ENCODE measurements at regions not wholly inside any gene's neighbourhood (a gene's known extent, or its start where the extent isn't known, plus 50 kb on each side); places are given as distances from the start of the nearest gene placed in this dataset.

DNA sequence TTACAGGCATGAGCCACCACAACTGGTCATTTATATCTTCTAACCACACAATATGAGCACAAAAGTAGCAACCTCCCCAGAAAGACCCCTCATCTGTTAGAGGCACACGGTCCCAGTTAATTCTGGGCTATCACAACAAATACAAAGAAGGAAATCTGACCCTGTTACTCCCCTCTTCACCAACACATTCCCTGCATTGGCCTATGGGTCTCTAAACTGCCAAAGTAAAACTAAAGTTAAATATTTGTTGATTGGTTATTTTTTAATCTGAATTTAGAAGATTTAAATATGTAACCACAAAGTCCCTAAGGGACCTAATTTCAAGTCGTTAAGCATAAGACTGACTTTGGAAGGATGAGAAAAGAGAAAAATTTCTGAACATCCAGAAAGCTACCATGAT is 496.7 kb upstream of the NMUR2 start:
- Mint-ChIP-seq H3K27ac (no peak overlapping the region), H3K27me3 (ENCODE audit: insufficient read depth) (no peaks in the 10 kb centered on the region), H3K4me3 (no peak overlapping the region), H3K36me3 (ENCODE audit: low read depth) (no peaks in the 10 kb centered on the region), H3K9me3 (no peaks in the 10 kb centered on the region), H3K4me1 (no peaks in the 10 kb centered on the region)
- no peak for DNase-seq
- Histone ChIP-seq H3K36me3 (ENCODE audit: control insufficient read depth, insufficient read depth, low read length) (no peaks in the 10 kb centered on the region), H3K27ac (ENCODE audit: low read depth, low read length) (no peak overlapping the region), H3K9me3 (ENCODE audit: control insufficient read depth, low read length) (no peaks in the 10 kb centered on the region), H3K4me1 (ENCODE audit: control insufficient read depth, insufficient read depth, low read length) (peaks cover 2% of the 10 kb centered on the region), H3K9ac (ENCODE audit: extremely low read depth, low read length, poor library complexity, severe bottlenecking) (no peak overlapping the region), H3K27me3 (ENCODE audit: control insufficient read depth, insufficient read depth, low read length, poor library complexity, severe bottlenecking) (no peaks in the 10 kb centered on the region), H3K4me3 (ENCODE audit: low read length) (no peak overlapping the region)
- no peak for TF ChIP-seq CTCF (conservative IDR thresholded peaks at IDR 0.05)
- WGBS, 2 experiments (ENCODE audit: insufficient coverage in 1 of 2, insufficient read length in 1 of 2) = 88% methylated on average over 2 of the region's 2 CpGs; no CpG with 5 or more reads in 1 of the 2 experiments

DNA sequence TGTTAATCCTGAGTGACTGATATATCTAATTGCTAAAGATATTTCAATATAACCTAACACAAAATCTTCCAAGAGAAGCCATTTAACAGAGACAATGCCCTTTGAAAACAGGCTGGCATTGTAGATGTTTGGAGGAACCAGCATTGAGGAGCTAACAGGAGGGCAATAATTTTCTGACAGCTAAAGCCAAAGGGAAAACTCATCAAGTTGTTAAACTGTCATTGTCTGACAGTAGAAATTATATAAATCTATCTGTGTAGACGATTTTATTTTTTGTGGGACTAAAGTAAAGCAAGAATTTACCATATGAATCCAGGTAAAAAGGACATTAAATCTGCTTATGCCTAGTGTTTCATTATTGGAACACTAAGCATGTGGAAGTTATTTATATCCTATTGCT is 500.2 kb upstream of the NMUR2 start:
- Mint-ChIP-seq H3K9me3 (no peaks in the 10 kb centered on the region), H3K36me3 (ENCODE audit: low read depth) (no peaks in the 10 kb centered on the region), H3K4me1 (no peaks in the 10 kb centered on the region), H3K27me3 (ENCODE audit: insufficient read depth) (no peaks in the 10 kb centered on the region), H3K27ac (no peak overlapping the region), H3K4me3 (no peak overlapping the region)
- no peak for DNase-seq
- Histone ChIP-seq H3K27me3 (ENCODE audit: control insufficient read depth, insufficient read depth, low read length, poor library complexity, severe bottlenecking) (no peaks in the 10 kb centered on the region), H3K27ac (ENCODE audit: low read depth, low read length) (no peak overlapping the region), H3K4me3 (ENCODE audit: low read length) (no peak overlapping the region), H3K36me3 (ENCODE audit: control insufficient read depth, insufficient read depth, low read length) (no peaks in the 10 kb centered on the region), H3K9ac (ENCODE audit: extremely low read depth, low read length, poor library complexity, severe bottlenecking) (no peak overlapping the region), H3K9me3 (ENCODE audit: control insufficient read depth, low read length) (no peaks in the 10 kb centered on the region), H3K4me1 (ENCODE audit: control insufficient read depth, insufficient read depth, low read length) (no peaks in the 10 kb centered on the region)
- TF ChIP-seq CTCF (conservative IDR thresholded peaks at IDR 0.05) = no peak
- WGBS, 2 experiments (ENCODE audit: insufficient coverage in 1 of 2, insufficient read length in 1 of 2) = 80 to 91% methylated on average over 1 of the region's 1 CpG

- TF ChIP-seq CTCF (conservative IDR thresholded peaks at IDR 0.05) = no peak
- H3K27me3 ChIP-seq (ENCODE audit: control insufficient read depth, insufficient read depth, low read length, poor library complexity, severe bottlenecking) = no peaks in the 10 kb centered on the region
- peaks cover 7% of the 10 kb centered on the region for H3K9me3 ChIP-seq (ENCODE audit: control insufficient read depth, low read length)
- no peaks in the 10 kb centered on the region for H3K27me3 Mint-ChIP-seq (ENCODE audit: insufficient read depth)
- H3K36me3 ChIP-seq (ENCODE audit: control insufficient read depth, insufficient read depth, low read length) = no peaks in the 10 kb centered on the region
- no peaks in the 10 kb centered on the region for H3K36me3 Mint-ChIP-seq (ENCODE audit: low read depth)
- no peaks in the 10 kb centered on the region for H3K4me1 Mint-ChIP-seq
- H3K4me3 Mint-ChIP-seq = no peak overlapping the region
- H3K27ac ChIP-seq (ENCODE audit: low read depth, low read length) = no peak overlapping the region
- H3K4me1 ChIP-seq (ENCODE audit: control insufficient read depth, insufficient read depth, low read length) = no peaks in the 10 kb centered on the region
- WGBS, 2 experiments (ENCODE audit: insufficient coverage in 1 of 2, insufficient read length in 1 of 2) = 98% methylated on average over 4 of the region's 5 CpGs; no CpG with 5 or more reads in 1 of the 2 experiments
- H3K4me3 ChIP-seq (ENCODE audit: low read length) = no peak overlapping the region
- peaks cover 3% of the 10 kb centered on the region for H3K9me3 Mint-ChIP-seq
- H3K9ac ChIP-seq (ENCODE audit: extremely low read depth, low read length, poor library complexity, severe bottlenecking) = no peak overlapping the region
- H3K27ac Mint-ChIP-seq = no peak overlapping the region
- DNase-seq = no peak
These were observed 502.6 kb upstream of the NMUR2 start for GRCh38 chr5:152907488-152908245.

All from endodermal cell (in vitro differentiated cells).